NCI-H2081 (cell line): ENCODE measurements at regions not wholly inside any gene's neighbourhood (a gene's known extent, or its start where the extent isn't known, plus 50 kb on each side); places are given as distances from the start of the nearest gene placed in this dataset.
"Not testable (repeated sequence)": the region's sequence is repeated elsewhere in the genome, so short reads cannot be mapped to it uniquely, and the experiment has no call there.

ENCODE experiments used
- DNase-seq, 2 experiments: peaks; one replicate each; lab custom pipeline; 2025; lab: John Stamatoyannopoulos, UW

- no peak for DNase-seq
Observed at GRCh38 chr14:23751616-23752015, 115.5 kb downstream of the DHRS2 start.

GRCh38 chr14:23763394-23763793, 127.2 kb downstream of the DHRS2 start:
- DNase-seq, result no peak

- DNase-seq, result no peak
Observed at GRCh38 chr14:23766737-23767401, 130.7 kb downstream of the DHRS2 start.

GRCh38 chr14:23769221-23769728, 133.1 kb downstream of the DHRS2 start:
- DNase-seq, result not testable (repeated sequence)

DNA sequence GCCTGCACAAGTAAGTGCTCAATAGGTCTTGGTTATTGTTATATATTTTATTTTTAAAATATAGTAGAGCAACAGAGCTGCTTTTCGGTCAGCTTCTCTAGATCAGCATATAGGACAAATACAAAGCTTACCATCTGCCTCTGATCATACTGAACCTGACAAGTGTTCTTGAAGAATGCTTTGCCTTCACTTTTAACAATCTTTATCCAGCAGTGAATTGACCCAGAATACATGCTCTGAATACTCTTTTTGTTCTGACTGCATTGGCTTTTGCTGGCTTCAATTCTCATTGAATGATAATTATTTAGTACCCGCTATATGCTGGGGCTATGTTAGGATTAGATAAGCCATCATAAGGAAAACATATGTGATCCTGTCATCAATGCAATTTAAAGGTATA, 137.8 kb downstream of the DHRS2 start:
- DNase-seq, result no peak

- DNase-seq, result no peak
Observed at GRCh38 chr14:23776296-23776695, 140.1 kb downstream of the DHRS2 start.

DNA sequence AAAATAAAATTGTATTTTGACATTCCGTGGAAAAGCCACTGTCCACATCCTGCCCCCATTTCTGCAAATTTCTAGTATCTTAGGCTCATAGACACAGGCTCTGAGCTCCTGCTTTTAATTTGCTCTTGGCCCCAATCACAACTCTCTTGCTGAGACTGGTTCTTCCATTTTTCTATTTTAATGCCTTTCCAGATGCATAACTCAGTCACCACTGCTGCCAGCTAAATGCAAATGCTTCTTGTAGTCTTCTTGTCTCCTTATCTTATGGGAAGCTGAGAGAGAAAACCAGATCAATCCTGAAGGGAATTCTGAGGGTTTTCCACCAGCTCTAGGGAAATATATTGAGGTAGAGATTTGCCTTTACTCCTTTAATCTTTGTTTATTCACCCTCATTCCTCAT, 149.0 kb downstream of the DHRS2 start:
- DNase-seq, result no peak

DNA sequence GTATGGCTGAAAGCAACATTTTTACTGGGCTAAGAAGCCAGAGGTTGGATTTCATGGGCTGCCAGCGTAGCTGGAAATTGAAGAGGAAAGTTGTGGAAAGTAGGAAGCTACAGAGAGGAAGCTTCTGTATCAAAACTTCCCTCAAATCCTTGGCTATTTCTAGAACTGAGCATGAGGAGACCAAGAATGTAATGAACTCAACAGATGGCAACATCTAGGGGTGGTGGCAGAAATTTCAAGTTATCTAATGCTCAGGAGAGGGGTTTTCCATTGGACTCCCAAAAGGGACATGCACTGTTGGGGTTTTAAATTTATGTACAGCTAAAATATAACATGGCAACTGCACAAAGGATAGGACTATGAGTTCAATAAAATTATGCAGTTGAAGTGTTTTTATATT, 151.3 kb downstream of the DHRS2 start:
- DNase-seq, result no peak

GRCh38 chr14:23789696-23790095, 153.5 kb downstream of the DHRS2 start:
- no peak for DNase-seq

GRCh38 chr14:23793532-23793931, 157.4 kb downstream of the DHRS2 start:
- DNase-seq, result no peak

DNA sequence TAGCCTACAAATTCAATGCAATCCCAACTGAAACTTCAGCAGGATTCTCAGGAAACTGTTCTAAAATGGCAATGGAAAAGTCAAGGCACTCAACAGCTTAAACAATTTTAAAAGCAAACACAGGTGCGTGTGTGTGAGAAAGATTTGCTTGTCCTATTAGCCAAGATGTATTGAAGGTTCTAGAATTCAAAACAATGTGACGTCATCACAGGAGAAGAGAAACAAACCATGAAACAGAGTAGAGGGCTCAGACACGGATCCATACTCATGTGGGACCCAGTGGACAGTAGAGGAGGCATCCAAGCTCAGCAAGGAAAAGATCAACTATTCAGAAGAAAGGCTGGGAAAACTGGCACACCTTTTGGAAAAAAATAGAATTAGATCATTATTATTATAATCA, 152.8 kb upstream of the DHRS4 start:
- DNase-seq, result no peak

DNA sequence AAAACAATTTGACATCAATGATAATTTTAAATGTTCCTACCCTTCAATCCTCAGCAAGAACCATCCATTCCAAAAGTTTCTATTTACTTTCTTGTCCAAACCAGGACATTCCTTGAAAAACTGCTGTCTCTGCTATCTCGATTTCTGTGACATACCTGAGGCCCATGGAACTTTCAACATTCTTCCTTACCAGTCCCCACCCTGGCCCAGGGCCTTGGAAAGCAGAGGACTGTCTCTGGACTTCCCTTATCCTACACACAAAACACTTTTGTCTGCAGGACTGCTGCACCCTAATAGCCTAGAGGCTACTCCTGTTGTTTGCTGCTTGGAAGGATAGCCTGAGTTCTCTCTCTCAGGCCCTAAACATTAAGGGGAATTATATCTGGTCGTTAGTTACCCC, 151.8 kb upstream of the DHRS4 start:
- DNase-seq, result no peak

DNA sequence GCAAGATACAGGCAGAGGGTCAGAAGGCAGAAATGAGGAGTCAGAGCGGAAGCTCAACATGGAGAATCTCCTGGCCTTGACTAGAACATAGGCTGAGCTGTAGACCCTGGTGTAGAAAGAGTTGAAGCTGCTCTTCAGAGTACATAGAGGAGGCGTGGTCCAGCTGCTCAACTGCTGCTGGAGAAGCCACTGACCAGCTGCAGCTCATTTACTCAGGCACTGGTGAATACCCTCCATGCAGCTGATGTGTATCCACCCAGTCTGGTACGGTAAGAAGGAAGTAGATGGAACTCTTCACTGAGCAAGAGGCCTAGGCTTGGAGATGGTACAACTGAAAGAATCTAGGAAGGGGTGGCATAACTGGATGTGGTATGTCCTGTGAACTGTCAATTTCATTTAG, 148.8 kb upstream of the DHRS4 start:
- DNase-seq, result no peak

DNA sequence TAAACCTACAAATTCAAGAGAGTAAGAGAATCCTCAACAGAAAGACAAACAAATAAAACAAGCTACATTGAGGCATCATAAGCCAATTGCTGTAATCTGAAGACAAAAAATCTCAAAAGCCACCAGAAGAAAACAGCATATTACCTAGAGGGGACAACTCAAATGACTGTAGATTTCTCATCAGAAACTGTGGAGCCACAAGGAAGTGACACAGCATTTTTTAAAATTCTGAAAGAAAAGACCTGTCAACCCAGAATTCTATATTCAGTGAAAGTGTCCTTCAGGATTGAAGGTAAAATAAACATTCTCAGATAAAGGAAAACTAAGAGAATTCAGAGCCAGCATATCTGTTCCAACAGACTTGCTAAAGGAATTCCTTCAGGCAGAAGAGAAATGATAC, 147.8 kb upstream of the DHRS4 start:
- no peak for DNase-seq

GRCh38 chr14:23814527-23815256, 138.9 kb upstream of the DHRS4 start:
- no peak for DNase-seq

GRCh38 chr14:23816371-23816770, 137.2 kb upstream of the DHRS4 start:
- DNase-seq, result no peak

DNA sequence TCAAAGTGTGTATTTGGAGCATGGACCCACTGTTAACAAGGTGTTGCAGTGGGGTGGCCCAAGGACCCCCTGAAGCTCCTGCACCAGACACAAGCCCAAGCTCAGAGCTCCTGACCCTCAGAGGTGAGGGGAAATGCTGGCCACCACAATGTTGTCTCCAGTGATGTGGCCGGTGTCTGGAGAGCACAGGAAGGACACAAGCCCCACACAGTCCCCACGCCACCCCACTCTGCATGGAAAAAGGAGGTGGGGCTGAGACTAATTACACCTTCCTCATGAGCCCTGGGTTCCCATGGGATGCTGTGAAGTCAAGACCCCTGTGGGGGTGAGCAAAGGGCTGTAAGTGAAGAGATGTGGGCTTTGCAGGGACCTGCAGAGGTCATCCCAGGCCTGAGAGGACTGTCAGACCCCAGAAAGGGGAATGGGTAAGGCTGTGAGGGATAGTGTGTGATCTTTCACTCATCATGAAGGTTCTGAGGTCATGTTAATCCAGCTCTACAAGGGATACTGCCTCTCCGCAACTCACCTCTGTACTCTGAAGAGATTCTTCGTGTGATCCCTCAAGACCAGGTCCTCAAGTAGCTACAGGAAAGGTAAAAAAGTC, 136.3 kb upstream of the DHRS4 start:
- no peak for DNase-seq

GRCh38 chr14:23827100-23827892, 126.3 kb upstream of the DHRS4 start:
- no peak for DNase-seq

DNA sequence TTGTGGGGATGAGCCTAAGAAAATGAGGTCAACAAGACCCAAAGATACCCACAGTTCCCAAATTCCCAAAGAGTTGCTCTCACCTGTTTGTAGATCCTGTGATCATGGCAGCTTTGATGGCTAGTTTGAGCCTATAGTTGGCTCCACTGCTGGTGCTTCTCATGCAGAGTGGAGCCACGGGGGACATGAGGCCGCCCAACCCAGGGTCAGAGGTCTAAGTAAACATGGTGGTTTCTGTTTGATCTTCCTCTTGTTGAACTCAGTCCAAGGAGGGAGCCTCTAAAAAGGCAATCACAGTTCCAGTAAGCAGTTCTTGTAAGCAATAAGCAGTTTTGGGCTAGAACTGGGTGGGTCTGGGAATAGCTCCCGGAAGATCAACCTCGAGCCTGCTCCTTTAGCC, 125.6 kb upstream of the DHRS4 start:
- DNase-seq, result no peak

- DNase-seq, result no peak
Observed at GRCh38 chr14:23828616-23829015, 125.0 kb upstream of the DHRS4 start.

- DNase-seq, result no peak
Observed at GRCh38 chr14:23829736-23830471, 123.7 kb upstream of the DHRS4 start.

DNA sequence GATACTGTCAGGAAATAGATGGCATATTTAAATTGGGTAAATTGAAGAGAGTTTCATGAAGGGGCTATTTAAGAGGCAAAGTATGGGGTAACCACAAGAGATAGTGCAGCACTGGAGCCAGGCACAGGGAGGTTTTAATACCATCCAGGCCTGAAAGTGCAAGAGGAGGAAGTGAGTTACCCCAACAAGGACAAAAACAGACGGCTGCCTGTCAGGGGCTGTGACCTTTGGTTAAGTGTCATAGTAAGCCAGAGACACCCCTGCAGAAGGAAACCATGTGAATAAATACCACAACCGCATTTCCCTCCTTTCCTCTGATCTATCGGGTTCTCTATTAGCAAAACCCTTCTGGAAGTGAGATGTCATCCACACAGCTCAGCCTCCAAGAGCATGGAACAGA, 122.0 kb upstream of the DHRS4 start:
- no peak for DNase-seq
